PFSK-1 (cell line): ENCODE measurements at regions not wholly inside any gene's neighbourhood (a gene's known extent, or its start where the extent isn't known, plus 50 kb on each side); places are given as distances from the start of the nearest gene placed in this dataset.

ENCODE experiments used
- FOXP2 ChIP-seq: optimal IDR thresholded peaks from 2 replicates; pipeline ENCODE3; 2011; ENCODE audit warnings: borderline replicate concordance, control low read depth, inconsistent platforms; ENCODE audit not compliant: insufficient read depth; ENCODE audit errors: extremely low read length, extremely low read depth
- POLR2AphosphoS5 ChIP-seq: IDR thresholded peaks from 2 replicates; pipeline ENCODE4 v1.6.1; 2012; ENCODE audit warnings: low read depth, mild to moderate bottlenecking, control low read depth, low read length, moderate library complexity
- SIN3A ChIP-seq: IDR thresholded peaks from 2 replicates; pipeline ENCODE4 v1.6.1; 2012; ENCODE audit warnings: mild to moderate bottlenecking, low read length, moderate library complexity, borderline replicate concordance; ENCODE audit not compliant: insufficient read depth
- TAF1 ChIP-seq: IDR thresholded peaks from 2 replicates; pipeline ENCODE4 v1.6.1; 2012; ENCODE audit warnings: low read length, control low read depth, borderline replicate concordance; ENCODE audit not compliant: insufficient read depth
- TF ChIP-seq, protein P1 (sequence below), 2 experiments: IDR thresholded peaks; 2 replicates each; pipeline versions ENCODE4 v1.6.1 to v1.8.0; 2011 to 2012; ENCODE audit warnings: low read depth in 2 of 2, low read length in 2 of 2, control low read depth in 1 of 2, inconsistent platforms in 1 of 2, mild to moderate bottlenecking in 1 of 2, moderate library complexity in 1 of 2; ENCODE audit not compliant: insufficient read depth in 1 of 2

GRCh38 chr12:67436230-67436629 lies 167.1 kb downstream of the CAND1 start:
- TF ChIP-seq SIN3A: no peak
- no peak for TF ChIP-seq TAF1
- no peak for TF ChIP-seq POLR2AphosphoS5
- TF ChIP-seq, protein P1, sequence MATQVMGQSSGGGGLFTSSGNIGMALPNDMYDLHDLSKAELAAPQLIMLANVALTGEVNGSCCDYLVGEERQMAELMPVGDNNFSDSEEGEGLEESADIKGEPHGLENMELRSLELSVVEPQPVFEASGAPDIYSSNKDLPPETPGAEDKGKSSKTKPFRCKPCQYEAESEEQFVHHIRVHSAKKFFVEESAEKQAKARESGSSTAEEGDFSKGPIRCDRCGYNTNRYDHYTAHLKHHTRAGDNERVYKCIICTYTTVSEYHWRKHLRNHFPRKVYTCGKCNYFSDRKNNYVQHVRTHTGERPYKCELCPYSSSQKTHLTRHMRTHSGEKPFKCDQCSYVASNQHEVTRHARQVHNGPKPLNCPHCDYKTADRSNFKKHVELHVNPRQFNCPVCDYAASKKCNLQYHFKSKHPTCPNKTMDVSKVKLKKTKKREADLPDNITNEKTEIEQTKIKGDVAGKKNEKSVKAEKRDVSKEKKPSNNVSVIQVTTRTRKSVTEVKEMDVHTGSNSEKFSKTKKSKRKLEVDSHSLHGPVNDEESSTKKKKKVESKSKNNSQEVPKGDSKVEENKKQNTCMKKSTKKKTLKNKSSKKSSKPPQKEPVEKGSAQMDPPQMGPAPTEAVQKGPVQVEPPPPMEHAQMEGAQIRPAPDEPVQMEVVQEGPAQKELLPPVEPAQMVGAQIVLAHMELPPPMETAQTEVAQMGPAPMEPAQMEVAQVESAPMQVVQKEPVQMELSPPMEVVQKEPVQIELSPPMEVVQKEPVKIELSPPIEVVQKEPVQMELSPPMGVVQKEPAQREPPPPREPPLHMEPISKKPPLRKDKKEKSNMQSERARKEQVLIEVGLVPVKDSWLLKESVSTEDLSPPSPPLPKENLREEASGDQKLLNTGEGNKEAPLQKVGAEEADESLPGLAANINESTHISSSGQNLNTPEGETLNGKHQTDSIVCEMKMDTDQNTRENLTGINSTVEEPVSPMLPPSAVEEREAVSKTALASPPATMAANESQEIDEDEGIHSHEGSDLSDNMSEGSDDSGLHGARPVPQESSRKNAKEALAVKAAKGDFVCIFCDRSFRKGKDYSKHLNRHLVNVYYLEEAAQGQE (IDR thresholded peaks at IDR 0.05; ENCODE audit: insufficient read depth in 1 of 2, low read depth in 2 of 2, low read length in 2 of 2): no peak
- TF ChIP-seq FOXP2: no peak

DNA sequence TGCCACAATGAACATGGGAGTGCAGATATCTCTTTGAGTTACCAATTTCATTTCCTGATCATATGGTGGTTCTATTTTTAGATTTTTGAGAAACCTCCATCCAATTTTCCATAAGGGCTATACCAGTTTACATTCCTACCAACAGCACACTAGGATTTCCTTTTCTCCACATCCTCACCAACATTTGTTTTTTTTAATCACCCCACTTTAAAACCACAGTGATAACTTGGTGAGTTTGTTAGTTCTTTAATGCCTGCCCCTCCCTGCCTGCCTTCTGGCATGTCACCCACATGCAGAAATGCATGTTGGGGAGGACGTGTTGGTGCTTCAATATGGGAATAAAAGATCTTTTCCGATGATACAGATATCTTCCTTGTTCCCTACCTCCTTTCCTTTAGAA lies 167.9 kb downstream of the CAND1 start:
- TF ChIP-seq, protein P1 (IDR thresholded peaks at IDR 0.05; ENCODE audit: insufficient read depth in 1 of 2, low read depth in 2 of 2, low read length in 2 of 2): no peak
- no peak for TF ChIP-seq FOXP2
- no peak for TF ChIP-seq TAF1
- TF ChIP-seq SIN3A: no peak
- TF ChIP-seq POLR2AphosphoS5: no peak

DNA sequence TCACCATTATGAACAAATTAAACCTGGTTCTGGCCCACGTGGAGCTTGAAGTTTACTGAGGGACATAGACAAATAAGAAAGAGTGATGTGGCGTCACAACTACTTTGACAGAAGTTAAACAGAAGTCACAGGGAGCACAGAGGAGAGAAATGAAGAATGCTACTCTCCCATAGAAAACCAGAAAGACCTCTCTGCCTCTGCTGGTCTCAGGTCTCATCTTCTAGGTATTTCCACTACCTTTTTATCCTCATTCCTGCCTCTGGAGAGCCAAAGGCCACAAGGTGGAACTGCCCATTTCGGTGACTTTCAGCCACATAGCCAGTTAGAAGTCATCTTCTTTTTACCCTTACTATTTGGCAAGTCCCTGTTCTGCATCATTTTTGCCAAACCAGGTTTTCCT lies 170.5 kb downstream of the CAND1 start:
- TF ChIP-seq, protein P1 (IDR thresholded peaks at IDR 0.05; ENCODE audit: insufficient read depth in 1 of 2, low read depth in 2 of 2, low read length in 2 of 2): no peak
- TF ChIP-seq TAF1 (no peak), SIN3A (no peak), FOXP2 (no peak), POLR2AphosphoS5 (no peak)

DNA sequence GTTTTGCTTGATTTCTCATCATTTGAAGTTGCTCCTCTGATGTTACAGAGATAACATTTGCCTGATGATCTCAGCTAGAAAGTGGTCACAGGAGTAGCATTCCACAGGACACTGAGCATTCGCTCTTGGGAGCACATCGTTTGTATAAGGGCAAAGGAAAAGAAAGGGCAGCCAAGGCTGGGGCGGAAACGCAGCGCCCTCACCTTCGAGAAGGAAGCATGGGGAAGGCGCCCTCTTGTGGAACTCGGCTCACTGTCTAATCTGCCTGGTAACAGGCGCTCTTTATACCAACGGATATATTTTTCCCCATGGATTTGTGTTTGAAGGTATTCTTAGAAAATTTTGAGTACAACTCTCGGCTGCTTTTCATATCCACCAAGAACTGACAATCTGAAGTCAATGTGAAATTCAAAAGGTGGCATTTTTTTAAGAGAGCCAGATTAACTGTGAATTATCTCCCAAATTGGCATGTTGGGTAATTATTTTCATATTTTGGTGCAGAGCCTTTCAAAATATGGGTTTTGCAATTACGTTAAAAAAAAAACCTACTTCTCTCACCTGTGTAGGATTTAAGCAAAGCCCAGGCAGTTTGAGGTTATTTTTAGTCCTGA lies 172.7 kb downstream of the CAND1 start:
- no peak for TF ChIP-seq FOXP2
- no peak for TF ChIP-seq POLR2AphosphoS5
- TF ChIP-seq, protein P1 (IDR thresholded peaks at IDR 0.05; ENCODE audit: insufficient read depth in 1 of 2, low read depth in 2 of 2, low read length in 2 of 2): no peak
- TF ChIP-seq SIN3A: no peak
- TF ChIP-seq TAF1: no peak

- TF ChIP-seq, protein P1 (IDR thresholded peaks at IDR 0.05; ENCODE audit: insufficient read depth in 1 of 2, low read depth in 2 of 2, low read length in 2 of 2): no peak
- TF ChIP-seq FOXP2 (no peak), POLR2AphosphoS5 (no peak), SIN3A (no peak), TAF1 (no peak)
These were observed 173.2 kb downstream of the CAND1 start for GRCh38 chr12:67442347-67442841.
